ENCODE measurements at regions not wholly inside any gene's neighbourhood (a gene's known extent, or its start where the extent isn't known, plus 50 kb on each side); places are given as distances from the start of the nearest gene placed in this dataset.

- DNase-seq (ENCODE audit: unreplicated experiment) = no peak
- POLR2A ChIA-PET = no interaction called here
- no TSS peak for BruUV-seq (replicated peaks)
- CTCF ChIA-PET = no interaction called here
- Mint-ChIP-seq H3K27ac (ENCODE audit: low read depth, unreplicated experiment) (no peak overlapping the region), H3K4me1 (ENCODE audit: insufficient read depth, unreplicated experiment) (no peaks in the 10 kb centered on the region), H3K4me3 (ENCODE audit: unreplicated experiment) (no peak overlapping the region), H3K9me3 (ENCODE audit: unreplicated experiment) (peaks cover 8% of the 10 kb centered on the region), H3K27me3 (ENCODE audit: insufficient read depth, unreplicated experiment) (no peaks in the 10 kb centered on the region), H3K36me3 (ENCODE audit: insufficient read depth, unreplicated experiment) (no peaks in the 10 kb centered on the region)
- intact Hi-C loops (cut with micrococcal nuclease) = no loop called here
- no peak for TF ChIP-seq CTCF (IDR thresholded peaks at IDR 0.05; ENCODE audit: unreplicated experiment)
Observed at GRCh38 chr20:1845163-1845523, 50.1 kb upstream of the SIRPA start.

- Mint-ChIP-seq H3K36me3 (ENCODE audit: insufficient read depth, unreplicated experiment) (no peaks in the 10 kb centered on the region), H3K4me1 (ENCODE audit: insufficient read depth, unreplicated experiment) (no peaks in the 10 kb centered on the region), H3K27me3 (ENCODE audit: insufficient read depth, unreplicated experiment) (no peaks in the 10 kb centered on the region), H3K4me3 (ENCODE audit: unreplicated experiment) (no peak overlapping the region), H3K27ac (ENCODE audit: low read depth, unreplicated experiment) (no peak overlapping the region), H3K9me3 (ENCODE audit: unreplicated experiment) (peaks cover 8% of the 10 kb centered on the region)
- DNase-seq (ENCODE audit: unreplicated experiment) = peak; percentile 5
- BruUV-seq (replicated peaks) = no TSS peak
- ChIA-PET POLR2A (no interaction called here), CTCF (interaction anchor here (1.4 kb wide), 1 partner anchor 45 kb away, joined by 3 read pairs; no protein-coding TSS in a partner anchor)
- no peak for TF ChIP-seq CTCF (IDR thresholded peaks at IDR 0.05; ENCODE audit: unreplicated experiment)
- intact Hi-C loops (cut with micrococcal nuclease) = no loop called here
Observed at GRCh38 chr20:1844325-1845162, 50.7 kb upstream of the SIRPA start.

GRCh38 chr20:1842281-1842680 is 52.9 kb upstream of the SIRPA start:
- Mint-ChIP-seq H3K9me3 (ENCODE audit: unreplicated experiment) (peaks cover under 1% of the 10 kb centered on the region), H3K36me3 (ENCODE audit: insufficient read depth, unreplicated experiment) (peaks cover 7% of the 10 kb centered on the region), H3K4me1 (ENCODE audit: insufficient read depth, unreplicated experiment) (no peaks in the 10 kb centered on the region), H3K4me3 (ENCODE audit: unreplicated experiment) (no peak overlapping the region), H3K27me3 (ENCODE audit: insufficient read depth, unreplicated experiment) (no peaks in the 10 kb centered on the region), H3K27ac (ENCODE audit: low read depth, unreplicated experiment) (no peak overlapping the region)
- intact Hi-C loops (cut with micrococcal nuclease) = no loop called here
- CTCF ChIA-PET = interaction anchor here (0.6 to 1.7 kb wide), 2 partner anchors 65 to 333 kb away, joined by 3 to 6 read pairs; no protein-coding TSS in a partner anchor
- DNase-seq (ENCODE audit: unreplicated experiment) = no peak
- no TSS peak for BruUV-seq (replicated peaks)
- TF ChIP-seq CTCF (IDR thresholded peaks at IDR 0.05; ENCODE audit: unreplicated experiment) = no peak
- POLR2A ChIA-PET = interaction anchor here (0.8 to 1.7 kb wide), 2 partner anchors 11 to 21 kb away, joined by 3 to 9 read pairs; no protein-coding TSS in a partner anchor

- intact Hi-C loops (cut with micrococcal nuclease) = no loop called here
- H3K27ac Mint-ChIP-seq (ENCODE audit: low read depth, unreplicated experiment) = no peak overlapping the region
- no peaks in the 10 kb centered on the region for H3K27me3 Mint-ChIP-seq (ENCODE audit: insufficient read depth, unreplicated experiment)
- H3K36me3 Mint-ChIP-seq (ENCODE audit: insufficient read depth, unreplicated experiment) = peaks cover 7% of the 10 kb centered on the region
- CTCF ChIA-PET = interaction anchor here (0.6 to 1.7 kb wide), 3 partner anchors 11 to 333 kb away, joined by 3 to 6 read pairs (median 3); no protein-coding TSS in a partner anchor
- no peaks in the 10 kb centered on the region for H3K4me1 Mint-ChIP-seq (ENCODE audit: insufficient read depth, unreplicated experiment)
- H3K9me3 Mint-ChIP-seq (ENCODE audit: unreplicated experiment) = no peaks in the 10 kb centered on the region
- no TSS peak for BruUV-seq (replicated peaks)
- DNase-seq (ENCODE audit: unreplicated experiment) = peak; percentile 74
- no peak for TF ChIP-seq CTCF (IDR thresholded peaks at IDR 0.05; ENCODE audit: unreplicated experiment)
- POLR2A ChIA-PET = interaction anchor here (0.6 to 1.9 kb wide), 5 partner anchors 9 to 1024 kb away, joined by 3 to 11 read pairs (median 3); no protein-coding TSS in a partner anchor
- no peak overlapping the region for H3K4me3 Mint-ChIP-seq (ENCODE audit: unreplicated experiment)
Observed at GRCh38 chr20:1841554-1842140, 53.6 kb upstream of the SIRPA start.

All from MCF 10A (cell line).